Suppressor macrophage (primary cell): ENCODE measurements at regions not wholly inside any gene's neighbourhood (a gene's known extent, or its start where the extent isn't known, plus 50 kb on each side); places are given as distances from the start of the nearest gene placed in this dataset.

Experiments used
- DNase-seq, 4 experiments: peaks; one replicate each; pipeline ENCODE4 v3.0.0-alpha.2; 2020 to 2022

GRCh38 chr17:79539944-79540705 is 70.7 kb downstream of the RBFOX3 start:
- DNase-seq = no peak

DNA sequence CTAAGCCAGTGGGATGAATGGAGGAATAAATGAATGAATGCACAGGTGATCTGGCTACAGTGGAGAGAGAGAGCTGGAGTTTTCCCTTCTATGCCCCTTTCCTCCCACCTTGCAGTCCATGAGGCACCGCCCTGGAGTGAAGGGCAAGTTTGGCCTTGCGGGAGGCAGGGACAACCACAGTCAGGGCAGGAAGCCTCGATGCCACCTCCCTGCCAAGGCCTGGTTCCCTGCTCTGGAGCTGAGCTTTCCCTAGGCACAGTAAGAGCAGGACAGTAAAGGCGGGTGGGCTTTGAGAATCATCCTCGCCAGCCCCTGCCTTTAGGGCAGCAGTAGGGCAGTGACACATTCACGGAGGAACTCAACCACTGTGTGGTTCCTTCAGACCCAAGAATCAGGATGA is 72.6 kb downstream of the RBFOX3 start:
- no peak for DNase-seq

DNA sequence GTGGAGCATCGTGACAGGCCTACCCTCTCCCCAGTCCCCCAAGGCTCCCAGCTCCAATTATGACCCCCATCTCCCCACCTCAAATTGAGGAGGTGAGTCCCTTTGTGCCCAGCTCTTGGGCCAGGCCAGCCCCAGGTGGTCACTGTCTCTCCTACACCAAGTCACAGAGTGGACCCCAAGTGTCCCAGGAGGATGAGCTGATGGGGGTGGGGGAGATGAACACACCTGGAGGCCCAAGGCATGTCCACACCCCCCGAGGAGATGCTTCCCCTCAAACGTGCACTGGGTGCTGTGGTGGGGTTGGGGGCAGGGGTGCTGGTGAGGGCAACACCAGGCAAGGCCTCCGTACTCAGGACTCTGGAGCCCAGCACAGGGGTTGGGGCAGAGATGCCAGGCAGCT is 73.2 kb downstream of the RBFOX3 start:
- no peak for DNase-seq

DNA sequence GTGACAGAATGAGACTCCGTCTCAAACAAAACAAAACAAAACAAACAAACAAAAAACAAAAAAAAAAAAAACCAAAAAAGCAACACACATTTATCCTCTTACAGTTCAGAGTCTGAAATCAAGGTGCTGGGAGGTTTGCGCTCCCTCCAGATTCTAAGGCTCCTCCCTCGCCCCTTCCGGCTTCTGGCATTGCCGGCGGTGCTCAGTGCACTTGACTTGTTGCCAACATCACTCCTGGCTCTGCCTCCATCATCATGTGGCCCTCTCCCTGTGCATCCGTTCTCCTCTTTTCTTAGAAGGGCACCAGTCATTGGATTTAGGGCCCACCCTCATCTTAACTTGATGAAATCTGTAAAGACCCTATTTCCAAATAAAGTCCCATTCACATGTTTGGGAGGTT is 73.8 kb downstream of the RBFOX3 start:
- no peak for DNase-seq

- no peak for DNase-seq
Measured at GRCh38 chr17:79536212-79536840, 74.5 kb downstream of the RBFOX3 start.

DNA sequence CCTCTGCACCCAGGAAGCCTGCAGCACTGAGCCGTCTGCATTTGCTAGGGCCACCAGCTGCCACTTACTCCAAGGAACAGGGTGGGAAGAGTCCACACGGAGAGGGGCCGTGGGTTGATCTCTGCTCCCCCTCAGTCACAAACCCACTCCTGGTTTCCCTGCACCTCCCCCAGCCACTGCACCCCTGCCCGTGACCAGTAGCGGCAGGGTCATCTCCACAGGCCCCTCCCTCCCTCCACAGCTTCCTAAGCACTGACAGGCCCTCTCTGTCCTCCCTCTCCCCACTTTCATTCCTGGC is 75.2 kb downstream of the RBFOX3 start:
- DNase-seq = no peak

GRCh38 chr17:79534851-79535727 is 75.8 kb downstream of the RBFOX3 start:
- DNase-seq = no peak

- DNase-seq = no peak
Measured at GRCh38 chr17:79534111-79534510, 76.7 kb downstream of the RBFOX3 start.

GRCh38 chr17:79533116-79533515 is 77.7 kb downstream of the RBFOX3 start:
- DNase-seq = no peak

DNA sequence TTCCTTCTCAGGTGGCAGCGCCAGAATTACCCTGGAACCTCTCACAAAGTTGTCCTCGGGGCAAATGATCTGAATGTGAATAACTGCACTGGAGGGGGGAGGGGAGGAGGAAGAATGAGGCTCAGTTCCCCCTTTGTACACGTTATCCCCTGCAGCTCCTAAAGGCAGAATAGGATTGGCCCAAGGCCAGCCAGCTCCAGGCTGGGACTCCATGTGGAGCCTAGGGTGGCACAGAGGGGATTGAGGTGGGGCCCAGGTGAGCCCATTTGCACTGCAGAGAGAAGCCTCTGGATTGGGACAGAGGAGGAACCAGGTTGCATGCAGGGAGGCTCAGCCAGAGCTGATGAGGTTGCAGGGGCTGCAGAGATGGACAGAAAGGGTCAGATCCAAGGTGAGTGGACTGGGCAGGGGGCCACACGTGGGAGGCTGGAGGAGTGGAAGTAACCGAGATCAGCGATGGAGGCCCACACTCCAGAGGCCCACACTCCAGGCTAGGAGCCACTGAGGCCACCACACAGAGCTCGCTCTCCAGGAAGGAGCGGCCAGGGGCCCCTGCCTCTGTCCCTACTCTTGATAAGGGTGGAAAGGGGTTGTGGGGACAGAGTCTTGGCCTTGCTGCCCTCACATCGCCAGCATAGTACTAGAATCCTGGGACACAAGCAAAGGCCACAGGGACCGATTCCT is 78.6 kb downstream of the RBFOX3 start:
- no peak for DNase-seq

DNA sequence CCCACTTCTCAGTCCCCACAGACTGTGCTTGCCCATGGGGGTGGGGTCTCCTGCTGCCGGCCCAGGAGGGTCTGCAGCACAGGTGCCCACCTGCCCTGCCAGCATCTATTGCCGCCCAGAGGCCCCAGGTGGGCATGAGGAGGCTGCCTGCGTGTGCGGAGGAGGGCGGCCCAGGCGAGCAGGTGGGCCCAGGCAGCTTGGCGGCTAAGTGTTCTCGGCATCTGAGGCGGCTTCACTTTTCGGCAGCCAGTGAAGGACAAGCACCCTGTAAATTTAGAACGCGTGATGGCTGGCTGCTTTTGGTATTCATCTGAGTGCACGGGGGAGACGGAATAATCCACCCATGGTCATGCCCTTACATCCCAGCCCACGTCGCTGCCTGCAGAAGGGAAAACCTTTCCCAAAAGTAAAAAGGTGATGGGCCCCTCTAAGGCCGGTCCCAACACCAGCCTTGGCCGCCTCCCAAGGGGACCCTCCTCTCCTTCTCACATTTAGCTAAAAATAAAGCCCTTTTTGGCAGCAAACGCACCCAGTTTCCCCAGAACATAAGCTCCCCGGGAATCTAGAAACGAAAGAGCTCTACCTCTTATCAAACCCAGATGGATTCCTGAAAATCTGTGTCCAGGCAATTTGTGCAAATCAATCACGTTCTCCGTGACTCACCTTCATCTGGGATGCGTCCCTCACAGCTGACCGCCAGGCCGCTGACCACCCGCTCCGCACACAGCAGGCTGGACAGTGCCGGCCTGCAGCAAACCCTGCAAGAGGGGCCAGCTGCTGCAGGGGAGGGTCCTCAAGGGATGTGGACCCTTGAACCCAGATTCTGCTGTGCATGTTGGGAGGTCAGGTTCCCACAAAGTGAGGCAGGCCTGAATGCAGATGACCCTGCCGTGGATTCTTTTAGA is 79.4 kb downstream of the RBFOX3 start:
- DNase-seq = no peak

DNA sequence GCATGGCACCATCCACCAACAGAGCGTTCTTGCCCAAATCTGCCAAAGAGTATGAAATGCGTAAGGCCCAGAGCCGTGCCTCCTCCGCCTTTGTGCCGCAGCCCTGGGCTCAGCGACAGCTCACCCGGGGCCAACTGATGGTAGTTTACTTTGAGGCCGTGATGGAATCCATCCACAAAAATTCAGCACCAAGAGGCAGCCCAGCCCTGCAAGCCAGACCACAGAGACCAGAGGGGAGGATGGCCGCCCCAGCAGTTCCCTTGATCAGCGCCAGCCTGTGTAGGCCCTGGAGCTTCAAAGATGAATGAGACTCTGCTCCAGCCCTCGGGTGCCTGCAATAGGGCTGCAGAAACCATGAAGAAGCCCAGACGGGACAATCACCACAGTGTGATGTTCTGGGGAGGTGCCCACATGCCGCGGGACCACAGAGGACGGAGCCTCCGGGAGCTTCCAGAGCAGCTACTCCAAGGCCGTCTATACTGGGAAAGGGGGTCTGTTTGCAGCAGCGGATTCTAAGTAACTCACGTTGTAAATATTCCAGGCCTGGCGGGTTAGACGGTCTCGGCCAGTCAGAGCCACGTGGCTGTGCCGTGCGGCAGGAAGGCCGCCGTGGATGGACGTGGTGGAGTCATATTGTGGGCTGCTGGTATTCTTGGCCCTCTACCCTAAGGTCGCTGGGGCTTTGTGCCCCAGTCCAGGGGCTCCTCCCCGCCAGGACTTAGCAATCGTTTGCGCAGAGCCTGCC is 80.3 kb downstream of the RBFOX3 start:
- DNase-seq = no peak

- DNase-seq = no peak
Measured at GRCh38 chr17:79529661-79530081, 81.2 kb downstream of the RBFOX3 start.

DNA sequence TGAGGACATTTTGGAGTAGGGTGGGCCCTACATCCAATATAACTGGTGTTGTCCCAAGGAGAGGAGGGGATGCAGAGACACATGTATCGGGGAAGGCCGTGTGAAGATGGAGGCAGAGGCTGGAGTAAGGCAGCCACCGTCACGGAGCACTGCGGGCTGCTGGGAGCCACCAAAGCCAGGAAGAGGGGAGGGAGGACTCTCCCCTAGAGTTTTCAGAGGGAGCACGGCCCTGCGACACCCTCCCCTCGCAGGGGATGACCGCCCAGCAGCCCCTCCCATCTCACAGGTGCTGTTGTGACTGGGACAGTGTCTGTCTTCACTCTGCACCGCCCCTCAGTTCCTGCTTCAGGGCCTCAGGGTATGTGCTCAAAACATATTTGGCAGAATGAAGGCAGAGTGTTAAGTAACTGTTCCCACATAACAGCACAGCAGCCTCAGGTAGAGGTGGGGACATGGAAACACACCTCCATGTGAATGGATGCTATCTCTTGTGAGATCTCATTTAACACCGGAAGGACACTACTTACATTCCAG is 82.2 kb downstream of the RBFOX3 start:
- no peak for DNase-seq

DNA sequence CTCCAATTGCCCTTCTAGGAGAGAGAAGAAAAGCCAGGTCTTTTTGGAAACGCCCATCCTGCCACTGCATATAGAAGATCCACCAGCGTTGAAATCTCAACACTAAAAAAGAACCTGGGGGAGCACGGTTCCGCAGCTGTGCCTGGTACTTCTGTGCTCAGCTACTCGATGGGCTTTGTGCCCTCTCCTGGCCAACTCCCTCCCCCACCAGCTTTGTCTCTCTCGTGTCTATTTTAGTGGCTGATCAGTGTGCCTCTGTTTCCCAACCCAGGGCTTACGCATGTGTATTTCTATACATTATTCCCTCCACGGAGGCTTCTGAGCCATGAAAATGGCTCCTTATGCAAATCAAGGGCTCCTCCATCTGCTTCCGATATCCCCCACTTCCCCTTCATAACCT is 83.5 kb downstream of the RBFOX3 start:
- no peak for DNase-seq

GRCh38 chr17:79525793-79526677 is 84.8 kb downstream of the RBFOX3 start:
- DNase-seq = no peak

DNA sequence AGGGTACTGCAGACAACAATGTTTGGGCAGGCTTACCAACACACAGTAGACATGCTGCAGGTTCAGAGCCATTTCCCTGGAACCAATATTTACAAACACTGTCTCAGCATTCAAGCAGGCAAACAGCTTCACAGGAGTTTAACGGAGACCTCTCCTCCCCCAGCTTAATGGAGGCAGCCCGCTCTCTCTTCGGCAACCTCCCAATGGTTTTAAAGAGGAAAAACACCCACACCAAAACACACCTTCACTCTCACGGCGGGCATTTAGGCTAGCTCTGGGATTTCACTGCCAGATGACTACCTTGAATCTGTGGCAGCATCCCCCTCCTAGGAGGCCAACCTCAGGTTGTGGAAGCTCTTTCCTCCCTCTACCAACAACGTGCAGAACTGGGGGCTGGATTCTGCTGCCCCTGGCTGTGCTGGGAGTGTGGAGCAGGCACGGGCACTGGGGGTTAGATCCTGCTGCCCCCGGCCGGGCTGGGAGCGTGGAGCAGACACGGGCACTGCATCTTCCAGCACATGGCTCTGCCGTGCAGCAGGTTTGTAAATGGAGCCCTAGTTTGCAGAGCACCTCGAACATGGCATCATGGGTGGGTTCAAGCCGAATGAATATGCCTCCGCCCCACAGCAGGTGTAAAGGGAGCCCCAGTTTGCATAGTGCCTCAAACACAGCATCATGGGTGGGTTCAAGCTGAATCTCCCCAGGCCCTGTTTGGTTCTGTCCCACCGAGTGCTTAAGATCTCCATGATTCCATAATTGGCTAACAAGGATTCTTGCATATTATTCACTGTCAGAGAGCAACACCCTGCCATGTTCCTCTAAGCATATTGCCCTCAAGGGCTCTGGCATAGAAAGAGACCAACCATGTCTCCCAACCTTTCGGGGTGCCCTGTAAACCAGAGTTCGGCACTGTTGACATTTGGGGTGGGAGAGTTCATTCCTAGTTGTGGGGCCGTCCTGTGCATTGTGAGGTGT is 86.4 kb downstream of the RBFOX3 start:
- DNase-seq = no peak

GRCh38 chr17:79522414-79522813 is 88.4 kb downstream of the RBFOX3 start:
- DNase-seq = no peak

- DNase-seq = no peak
Measured at GRCh38 chr17:79521225-79521624, 89.6 kb downstream of the RBFOX3 start.
